ENCODE measurements at regions not wholly inside any gene's neighbourhood (a gene's known extent, or its start where the extent isn't known, plus 50 kb on each side); places are given as distances from the start of the nearest gene placed in this dataset.

- TF ChIP-seq EP300 (IDR thresholded peaks at IDR 0.05; ENCODE audit: borderline replicate concordance) (no peak), NFIC (IDR thresholded peaks at IDR 0.05) (no peak), TAF1 (IDR thresholded peaks at IDR 0.05; ENCODE audit: low read depth) (no peak)
Observed at GRCh38 chr6:108779536-108780275, 68.5 kb upstream of the ARMC2 start.

All from Ishikawa (cell line).